ENCODE measurements at regions not wholly inside any gene's neighbourhood (a gene's known extent, or its start where the extent isn't known, plus 50 kb on each side); places are given as distances from the start of the nearest gene placed in this dataset.

DNA sequence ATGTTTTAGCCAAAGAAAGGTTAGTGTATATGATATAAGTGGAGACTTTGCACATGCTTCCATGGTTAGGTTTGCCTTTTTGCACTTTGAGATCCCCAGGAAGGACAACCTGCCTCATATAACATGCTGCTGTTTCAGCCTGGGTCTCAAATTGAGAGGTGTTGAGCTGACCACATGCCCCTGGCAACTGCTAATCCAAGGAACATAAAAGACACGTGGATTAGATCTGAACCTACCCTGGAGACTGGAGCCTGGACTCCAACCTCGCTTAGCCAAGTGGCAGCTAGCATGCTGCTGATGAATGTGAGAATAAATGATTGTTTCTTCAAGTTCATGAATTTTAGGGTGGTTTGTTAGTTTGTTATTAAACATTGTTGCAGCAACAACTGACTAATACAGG, 301.8 kb upstream of the TBC1D5 start:
- Mint-ChIP-seq H3K27me3 (ENCODE audit: low read depth) (no peaks in the 10 kb centered on the region), H3K4me1 (peaks cover 1% of the 10 kb centered on the region; the same call in 1 of the 2 replicates), H3K9me3 (peaks cover 8% of the 10 kb centered on the region), H3K27ac (no peak overlapping the region), H3K4me3 (no peak overlapping the region), H3K36me3 (no peaks in the 10 kb centered on the region)
- DNase-seq (ENCODE audit: low spot score) (no peak), ATAC-seq (no peak)
- POLR2A ChIA-PET, result no interaction called here
- TF ChIP-seq, protein P1, sequence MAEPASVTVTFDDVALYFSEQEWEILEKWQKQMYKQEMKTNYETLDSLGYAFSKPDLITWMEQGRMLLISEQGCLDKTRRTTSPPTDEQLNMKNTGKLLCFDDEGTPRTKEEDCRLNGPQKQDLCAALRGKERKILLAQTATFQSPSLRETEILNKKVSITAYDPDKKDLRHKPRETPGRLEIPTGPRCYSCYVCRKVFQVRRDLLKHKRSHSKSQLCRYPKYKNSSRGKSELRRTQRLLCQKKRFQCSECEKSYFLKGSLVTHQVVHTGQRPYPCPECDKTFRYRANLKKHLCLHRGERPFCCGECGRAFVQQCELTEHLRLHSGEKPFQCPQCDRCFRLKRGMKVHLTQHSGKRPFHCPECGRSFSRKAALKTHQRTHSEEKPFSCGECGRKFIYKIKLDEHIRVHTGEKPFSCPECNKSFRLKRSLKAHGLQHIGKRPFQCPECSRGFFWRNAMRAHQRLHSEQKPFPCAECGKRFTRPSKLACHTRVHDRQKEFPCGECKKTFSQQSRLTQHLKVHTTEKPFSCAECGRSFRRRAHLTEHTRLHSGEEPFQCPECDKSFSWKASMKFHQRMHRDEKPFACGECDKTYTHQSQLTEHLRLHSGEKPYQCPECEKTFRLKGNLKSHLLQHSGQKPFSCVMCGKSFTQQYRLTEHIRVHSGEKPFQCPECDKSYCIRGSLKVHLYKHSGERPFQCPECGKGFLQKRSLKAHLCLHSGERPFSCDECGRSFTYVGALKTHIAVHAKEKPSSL (CRISPR knock-in tag; conservative IDR thresholded peaks at IDR 0.05), result no peak
- TF ChIP-seq, protein P2, sequence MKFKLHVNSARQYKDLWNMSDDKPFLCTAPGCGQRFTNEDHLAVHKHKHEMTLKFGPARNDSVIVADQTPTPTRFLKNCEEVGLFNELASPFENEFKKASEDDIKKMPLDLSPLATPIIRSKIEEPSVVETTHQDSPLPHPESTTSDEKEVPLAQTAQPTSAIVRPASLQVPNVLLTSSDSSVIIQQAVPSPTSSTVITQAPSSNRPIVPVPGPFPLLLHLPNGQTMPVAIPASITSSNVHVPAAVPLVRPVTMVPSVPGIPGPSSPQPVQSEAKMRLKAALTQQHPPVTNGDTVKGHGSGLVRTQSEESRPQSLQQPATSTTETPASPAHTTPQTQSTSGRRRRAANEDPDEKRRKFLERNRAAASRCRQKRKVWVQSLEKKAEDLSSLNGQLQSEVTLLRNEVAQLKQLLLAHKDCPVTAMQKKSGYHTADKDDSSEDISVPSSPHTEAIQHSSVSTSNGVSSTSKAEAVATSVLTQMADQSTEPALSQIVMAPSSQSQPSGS (CRISPR knock-in tag; IDR thresholded peaks at IDR 0.05; ENCODE audit: borderline replicate concordance, low read depth), result no peak
- TF ChIP-seq, protein P3, sequence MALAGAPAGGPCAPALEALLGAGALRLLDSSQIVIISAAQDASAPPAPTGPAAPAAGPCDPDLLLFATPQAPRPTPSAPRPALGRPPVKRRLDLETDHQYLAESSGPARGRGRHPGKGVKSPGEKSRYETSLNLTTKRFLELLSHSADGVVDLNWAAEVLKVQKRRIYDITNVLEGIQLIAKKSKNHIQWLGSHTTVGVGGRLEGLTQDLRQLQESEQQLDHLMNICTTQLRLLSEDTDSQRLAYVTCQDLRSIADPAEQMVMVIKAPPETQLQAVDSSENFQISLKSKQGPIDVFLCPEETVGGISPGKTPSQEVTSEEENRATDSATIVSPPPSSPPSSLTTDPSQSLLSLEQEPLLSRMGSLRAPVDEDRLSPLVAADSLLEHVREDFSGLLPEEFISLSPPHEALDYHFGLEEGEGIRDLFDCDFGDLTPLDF (CRISPR knock-in tag; IDR thresholded peaks at IDR 0.05), result no peak
- TF ChIP-seq, protein P4, sequence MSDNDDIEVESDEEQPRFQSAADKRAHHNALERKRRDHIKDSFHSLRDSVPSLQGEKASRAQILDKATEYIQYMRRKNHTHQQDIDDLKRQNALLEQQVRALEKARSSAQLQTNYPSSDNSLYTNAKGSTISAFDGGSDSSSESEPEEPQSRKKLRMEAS (CRISPR knock-in tag; IDR thresholded peaks at IDR 0.05), result no peak
- TF ChIP-seq CREB1 (CRISPR knock-in tag; IDR thresholded peaks at IDR 0.05) (no peak), ZNF317 (CRISPR knock-in tag; IDR thresholded peaks at IDR 0.05; ENCODE audit: borderline replicate concordance, low read depth) (no peak), JAZF1 (CRISPR knock-in tag; IDR thresholded peaks at IDR 0.05) (no peak), FOXK1 (CRISPR knock-in tag; IDR thresholded peaks at IDR 0.05) (no peak)
- TF ChIP-seq, protein P5, sequence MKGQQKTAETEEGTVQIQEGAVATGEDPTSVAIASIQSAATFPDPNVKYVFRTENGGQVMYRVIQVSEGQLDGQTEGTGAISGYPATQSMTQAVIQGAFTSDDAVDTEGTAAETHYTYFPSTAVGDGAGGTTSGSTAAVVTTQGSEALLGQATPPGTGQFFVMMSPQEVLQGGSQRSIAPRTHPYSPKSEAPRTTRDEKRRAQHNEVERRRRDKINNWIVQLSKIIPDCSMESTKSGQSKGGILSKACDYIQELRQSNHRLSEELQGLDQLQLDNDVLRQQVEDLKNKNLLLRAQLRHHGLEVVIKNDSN (CRISPR knock-in tag; IDR thresholded peaks at IDR 0.05), result no peak
- TF ChIP-seq, protein P6, sequence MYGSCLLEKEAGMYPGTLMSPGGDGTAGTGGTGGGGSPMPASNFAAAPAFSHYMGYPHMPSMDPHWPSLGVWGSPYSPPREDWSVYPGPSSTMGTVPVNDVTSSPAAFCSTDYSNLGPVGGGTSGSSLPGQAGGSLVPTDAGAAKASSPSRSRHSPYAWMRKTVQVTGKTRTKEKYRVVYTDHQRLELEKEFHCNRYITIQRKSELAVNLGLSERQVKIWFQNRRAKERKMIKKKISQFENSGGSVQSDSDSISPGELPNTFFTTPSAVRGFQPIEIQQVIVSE (CRISPR knock-in tag; IDR thresholded peaks at IDR 0.05; ENCODE audit: borderline replicate concordance), result no peak
- CTCF ChIA-PET, result no interaction called here

DNA sequence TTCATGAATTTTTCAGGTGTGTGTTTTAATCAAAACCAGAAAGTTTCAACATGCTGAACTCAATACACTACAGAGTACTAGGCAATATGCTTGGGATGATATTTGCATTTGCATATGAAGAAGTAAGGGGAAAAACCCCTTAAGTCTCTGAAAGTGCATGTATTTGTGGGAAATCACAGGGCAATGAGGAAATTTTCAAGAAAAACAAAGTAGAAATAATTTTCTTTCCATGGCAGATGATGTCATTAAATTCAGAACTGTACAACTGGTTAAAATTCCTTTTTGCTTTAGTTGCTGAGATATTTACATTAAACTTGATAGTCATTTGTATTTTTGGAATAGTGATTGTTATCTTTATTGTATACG, 294.0 kb upstream of the TBC1D5 start:
- Mint-ChIP-seq H3K4me3 (no peak overlapping the region), H3K4me1 (peaks cover 22% of the 10 kb centered on the region)

More for the DNA sequence above, 294.0 kb upstream of the TBC1D5 start:
- DNase-seq (ENCODE audit: low spot score) (no peak), ATAC-seq (no peak)
- TF ChIP-seq ZNF219 (CRISPR knock-in tag; IDR thresholded peaks at IDR 0.05; ENCODE audit: borderline replicate concordance) (no peak), FOXP1 (CRISPR knock-in tag; IDR thresholded peaks at IDR 0.05; ENCODE audit: borderline replicate concordance) (no peak), RORB (CRISPR knock-in tag; IDR thresholded peaks at IDR 0.05) (no peak), KAT7 (CRISPR knock-in tag; IDR thresholded peaks at IDR 0.05; ENCODE audit: borderline replicate concordance) (no peak), ATF1 (CRISPR knock-in tag; IDR thresholded peaks at IDR 0.05) (no peak), NR2C2 (CRISPR knock-in tag; IDR thresholded peaks at IDR 0.05) (no peak)
- TF ChIP-seq, protein P7, sequence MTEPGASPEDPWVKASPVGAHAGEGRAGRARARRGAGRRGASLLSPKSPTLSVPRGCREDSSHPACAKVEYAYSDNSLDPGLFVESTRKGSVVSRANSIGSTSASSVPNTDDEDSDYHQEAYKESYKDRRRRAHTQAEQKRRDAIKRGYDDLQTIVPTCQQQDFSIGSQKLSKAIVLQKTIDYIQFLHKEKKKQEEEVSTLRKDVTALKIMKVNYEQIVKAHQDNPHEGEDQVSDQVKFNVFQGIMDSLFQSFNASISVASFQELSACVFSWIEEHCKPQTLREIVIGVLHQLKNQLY (CRISPR knock-in tag; IDR thresholded peaks at IDR 0.05), result no peak
- TF ChIP-seq, protein P8, sequence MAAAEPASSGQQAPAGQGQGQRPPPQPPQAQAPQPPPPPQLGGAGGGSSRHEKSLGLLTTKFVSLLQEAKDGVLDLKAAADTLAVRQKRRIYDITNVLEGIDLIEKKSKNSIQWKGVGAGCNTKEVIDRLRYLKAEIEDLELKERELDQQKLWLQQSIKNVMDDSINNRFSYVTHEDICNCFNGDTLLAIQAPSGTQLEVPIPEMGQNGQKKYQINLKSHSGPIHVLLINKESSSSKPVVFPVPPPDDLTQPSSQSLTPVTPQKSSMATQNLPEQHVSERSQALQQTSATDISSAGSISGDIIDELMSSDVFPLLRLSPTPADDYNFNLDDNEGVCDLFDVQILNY (CRISPR knock-in tag; IDR thresholded peaks at IDR 0.05), result no peak
- no peak overlapping the region for H3K27ac Mint-ChIP-seq
- no peaks in the 10 kb centered on the region for H3K27me3 Mint-ChIP-seq (ENCODE audit: low read depth)
- peaks cover 8% of the 10 kb centered on the region for H3K9me3 Mint-ChIP-seq
- ChIA-PET POLR2A (no interaction called here), CTCF (no interaction called here)
- no peaks in the 10 kb centered on the region for H3K36me3 Mint-ChIP-seq

Data from WTC11 (cell line).